ENCODE measurements at regions not wholly inside any gene's neighbourhood (a gene's known extent, or its start where the extent isn't known, plus 50 kb on each side); places are given as distances from the start of the nearest gene placed in this dataset.

DNA sequence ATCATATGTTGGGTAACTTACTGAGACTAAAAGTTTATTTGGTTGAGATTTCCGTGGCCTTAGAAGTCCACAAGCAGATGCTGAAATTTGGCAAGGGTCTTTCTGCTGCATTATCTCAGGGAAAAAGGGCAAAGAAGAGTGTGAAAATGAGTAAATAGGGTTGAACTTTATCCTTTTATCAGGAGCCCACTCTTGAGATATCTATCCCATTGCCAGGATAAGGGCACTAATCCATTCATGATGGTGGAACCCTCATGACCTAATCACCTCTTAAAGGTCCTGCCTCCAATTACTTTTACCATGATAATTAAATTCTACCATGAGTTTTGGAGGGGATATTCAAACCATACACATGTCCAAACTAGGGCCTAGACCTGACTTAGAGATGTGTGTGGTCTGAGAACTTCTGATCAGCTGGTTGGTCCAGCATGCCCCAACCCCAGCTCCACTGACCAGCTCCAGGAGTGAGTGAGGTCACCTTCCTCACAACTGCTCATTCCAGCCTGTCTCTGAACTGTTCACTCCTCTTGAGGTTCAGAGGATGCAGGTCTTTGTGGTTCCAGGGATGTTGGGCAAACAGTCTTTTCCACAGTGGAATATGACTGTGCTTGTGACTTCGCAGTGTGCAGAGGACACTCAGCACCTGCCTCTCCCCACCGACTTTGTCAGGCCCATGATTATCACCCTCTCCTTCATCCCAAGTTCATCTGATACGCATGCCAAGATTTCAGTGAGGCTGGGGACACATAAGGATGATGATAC lies 130.1 kb upstream of the TOP3B start:
- Histone ChIP-seq H4K20me1 (ENCODE audit: insufficient read depth, low read length) (no peaks in the 10 kb centered on the region), H3K36me3 (replicated peaks; ENCODE audit: low read depth, low read length) (no peaks in the 10 kb centered on the region), H3K27ac (ENCODE audit: low read length) (no peak overlapping the region), H3K9me3 (ENCODE audit: insufficient read depth, low read length) (no peaks in the 10 kb centered on the region), H3K4me3 (ENCODE audit: low read length) (no peak overlapping the region), H2AFZ (ENCODE audit: low read depth, low read length) (no peak overlapping the region), H3K9ac (ENCODE audit: low read length) (no peak overlapping the region), H3K27me3 (ENCODE audit: low read depth, low read length) (no peaks in the 10 kb centered on the region), H3K4me1 (ENCODE audit: low read length) (peaks cover 41% of the 10 kb centered on the region), H3K79me2 (ENCODE audit: low read length) (no peaks in the 10 kb centered on the region), H3K4me2 (ENCODE audit: low read length) (no peak overlapping the region)
- no peak for TF ChIP-seq EZH2phosphoT487 (IDR thresholded peaks at IDR 0.05; ENCODE audit: low read depth)
- TF ChIP-seq, protein P1, sequence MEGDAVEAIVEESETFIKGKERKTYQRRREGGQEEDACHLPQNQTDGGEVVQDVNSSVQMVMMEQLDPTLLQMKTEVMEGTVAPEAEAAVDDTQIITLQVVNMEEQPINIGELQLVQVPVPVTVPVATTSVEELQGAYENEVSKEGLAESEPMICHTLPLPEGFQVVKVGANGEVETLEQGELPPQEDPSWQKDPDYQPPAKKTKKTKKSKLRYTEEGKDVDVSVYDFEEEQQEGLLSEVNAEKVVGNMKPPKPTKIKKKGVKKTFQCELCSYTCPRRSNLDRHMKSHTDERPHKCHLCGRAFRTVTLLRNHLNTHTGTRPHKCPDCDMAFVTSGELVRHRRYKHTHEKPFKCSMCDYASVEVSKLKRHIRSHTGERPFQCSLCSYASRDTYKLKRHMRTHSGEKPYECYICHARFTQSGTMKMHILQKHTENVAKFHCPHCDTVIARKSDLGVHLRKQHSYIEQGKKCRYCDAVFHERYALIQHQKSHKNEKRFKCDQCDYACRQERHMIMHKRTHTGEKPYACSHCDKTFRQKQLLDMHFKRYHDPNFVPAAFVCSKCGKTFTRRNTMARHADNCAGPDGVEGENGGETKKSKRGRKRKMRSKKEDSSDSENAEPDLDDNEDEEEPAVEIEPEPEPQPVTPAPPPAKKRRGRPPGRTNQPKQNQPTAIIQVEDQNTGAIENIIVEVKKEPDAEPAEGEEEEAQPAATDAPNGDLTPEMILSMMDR (IDR thresholded peaks at IDR 0.05; ENCODE audit: low read depth, low read length) = no peak

DNA sequence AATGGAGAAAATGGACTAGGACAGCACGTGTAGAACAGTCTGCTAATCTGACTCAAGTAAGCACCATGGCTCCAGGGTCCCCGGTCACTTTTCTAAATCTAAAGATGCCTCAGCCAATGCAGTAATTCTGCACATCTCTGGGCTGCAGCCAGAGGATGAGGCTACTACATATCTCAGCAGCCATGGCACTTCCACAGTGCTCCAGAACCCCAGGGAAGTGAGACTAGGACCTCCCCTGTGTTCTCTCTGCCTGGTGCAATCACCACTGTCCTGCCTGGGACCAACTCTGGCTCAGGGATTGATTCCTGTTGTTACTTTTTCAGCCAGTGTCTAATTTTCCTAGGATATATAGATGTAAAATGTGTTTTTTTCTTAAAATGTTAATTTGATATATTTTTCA lies 129.4 kb upstream of the TOP3B start:
- peak overlapping the region; percentile 57 for H3K4me3 ChIP-seq (ENCODE audit: low read length)
- H3K4me1 ChIP-seq (ENCODE audit: low read length) = peaks cover 41% of the 10 kb centered on the region
- H3K27ac ChIP-seq (ENCODE audit: low read length) = peak overlapping the region; percentile 88
- no peaks in the 10 kb centered on the region for H3K36me3 ChIP-seq (replicated peaks; ENCODE audit: low read depth, low read length)
- no peaks in the 10 kb centered on the region for H3K27me3 ChIP-seq (ENCODE audit: low read depth, low read length)
- peak overlapping the region; percentile 78 for H3K4me2 ChIP-seq (ENCODE audit: low read length)
- no peak overlapping the region for H2AFZ ChIP-seq (ENCODE audit: low read depth, low read length)
- H3K9me3 ChIP-seq (ENCODE audit: insufficient read depth, low read length) = no peaks in the 10 kb centered on the region
- TF ChIP-seq, protein P1 (IDR thresholded peaks at IDR 0.05; ENCODE audit: low read depth, low read length) = no peak
- no peak for TF ChIP-seq EZH2phosphoT487 (IDR thresholded peaks at IDR 0.05; ENCODE audit: low read depth)
- H3K9ac ChIP-seq (ENCODE audit: low read length) = peak overlapping the region; percentile 62; the same call in 1 of the 2 replicates
- no peaks in the 10 kb centered on the region for H3K79me2 ChIP-seq (ENCODE audit: low read length)
- H4K20me1 ChIP-seq (ENCODE audit: insufficient read depth, low read length) = no peaks in the 10 kb centered on the region

DNA sequence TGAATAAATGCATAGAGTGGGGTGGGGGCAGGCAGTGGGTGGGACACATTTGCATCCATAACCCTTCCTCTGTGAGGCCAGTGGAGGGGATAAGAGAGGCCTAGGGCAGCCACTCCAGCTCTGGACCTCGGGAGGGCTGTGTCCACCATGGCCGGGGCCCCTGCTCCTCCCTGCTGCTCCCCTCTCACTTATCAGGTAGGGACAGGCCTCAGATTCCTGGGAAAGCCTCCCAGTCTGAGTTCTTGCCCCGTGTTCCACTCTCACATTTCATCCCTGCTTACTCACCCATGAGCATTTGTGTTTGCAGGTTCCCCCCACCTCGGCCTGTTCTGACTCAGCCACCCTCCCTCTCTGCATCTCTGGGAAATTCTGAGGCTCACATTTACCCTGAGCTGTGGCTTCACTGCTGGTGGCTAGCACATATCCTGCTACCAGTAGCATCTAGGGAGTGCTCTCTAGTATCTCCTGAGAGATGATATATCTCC lies 128.7 kb upstream of the TOP3B start:
- Histone ChIP-seq H3K27me3 (ENCODE audit: low read depth, low read length) (no peaks in the 10 kb centered on the region), H3K27ac (ENCODE audit: low read length) (peak overlapping the region; percentile 88), H3K36me3 (replicated peaks; ENCODE audit: low read depth, low read length) (no peaks in the 10 kb centered on the region), H3K9me3 (ENCODE audit: insufficient read depth, low read length) (no peaks in the 10 kb centered on the region), H4K20me1 (ENCODE audit: insufficient read depth, low read length) (no peaks in the 10 kb centered on the region), H3K4me3 (ENCODE audit: low read length) (peak overlapping the region; percentile 57), H3K4me2 (ENCODE audit: low read length) (peak overlapping the region; percentile 78), H3K9ac (ENCODE audit: low read length) (peak overlapping the region; percentile 62), H3K4me1 (ENCODE audit: low read length) (peaks cover 41% of the 10 kb centered on the region), H2AFZ (ENCODE audit: low read depth, low read length) (no peak overlapping the region), H3K79me2 (ENCODE audit: low read length) (no peaks in the 10 kb centered on the region)
- TF ChIP-seq, protein P1 (IDR thresholded peaks at IDR 0.05; ENCODE audit: low read depth, low read length) = no peak
- no peak for TF ChIP-seq EZH2phosphoT487 (IDR thresholded peaks at IDR 0.05; ENCODE audit: low read depth)

DNA sequence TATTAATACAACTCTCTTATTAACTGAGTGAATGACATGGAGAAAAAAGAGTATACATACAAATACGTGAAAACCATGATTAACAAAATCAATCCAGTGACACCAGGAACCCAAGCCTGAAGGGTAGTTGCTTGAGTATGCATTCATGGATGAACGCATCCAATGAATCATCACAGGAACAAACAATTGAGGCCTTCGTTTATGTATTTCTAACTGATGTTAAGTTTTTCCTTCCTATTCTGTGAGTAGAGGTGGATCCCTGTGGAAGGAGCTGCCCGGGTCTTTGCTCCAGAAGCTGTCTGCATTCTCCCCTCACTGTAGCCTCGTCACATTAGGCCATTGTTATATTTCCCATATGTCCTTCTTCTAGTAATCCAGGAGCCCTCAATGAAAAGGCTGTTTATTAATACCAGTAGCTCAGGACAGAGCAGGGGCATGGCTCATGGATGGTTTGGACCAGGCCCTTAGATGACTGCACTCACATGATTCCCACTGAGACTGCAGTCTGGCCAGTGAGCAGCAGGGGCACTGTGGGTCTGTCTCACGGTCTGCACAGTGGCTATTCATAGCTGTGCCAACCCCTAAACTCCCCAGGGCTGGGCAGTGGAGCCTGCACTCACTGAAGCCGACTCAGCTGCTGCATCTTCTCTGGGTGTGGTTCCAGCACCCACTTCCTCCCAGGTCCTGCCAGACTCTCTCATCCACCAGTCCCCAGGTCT lies 128.1 kb upstream of the TOP3B start:
- Histone ChIP-seq H3K79me2 (ENCODE audit: low read length) (no peaks in the 10 kb centered on the region), H3K36me3 (replicated peaks; ENCODE audit: low read depth, low read length) (no peaks in the 10 kb centered on the region), H2AFZ (ENCODE audit: low read depth, low read length) (peak overlapping the region; percentile 48), H3K4me3 (ENCODE audit: low read length) (peak overlapping the region; percentile 57), H3K9me3 (ENCODE audit: insufficient read depth, low read length) (no peaks in the 10 kb centered on the region), H3K27me3 (ENCODE audit: low read depth, low read length) (no peaks in the 10 kb centered on the region), H3K9ac (ENCODE audit: low read length) (peak overlapping the region; percentile 62; the same call in 1 of the 2 replicates), H3K4me1 (ENCODE audit: low read length) (peaks cover 41% of the 10 kb centered on the region), H4K20me1 (ENCODE audit: insufficient read depth, low read length) (no peaks in the 10 kb centered on the region), H3K27ac (ENCODE audit: low read length) (peak overlapping the region; percentile 88), H3K4me2 (ENCODE audit: low read length) (peak overlapping the region; percentile 78)
- TF ChIP-seq, protein P1 (IDR thresholded peaks at IDR 0.05; ENCODE audit: low read depth, low read length) = peak; percentile 85
- no peak for TF ChIP-seq EZH2phosphoT487 (IDR thresholded peaks at IDR 0.05; ENCODE audit: low read depth)
